AG04449 (cell line): ENCODE measurements at regions not wholly inside any gene's neighbourhood (a gene's known extent, or its start where the extent isn't known, plus 50 kb on each side); places are given as distances from the start of the nearest gene placed in this dataset.

Source experiments
- CTCF ChIA-PET: fragments of 350-600 bp; formaldehyde crosslinking; extraction: SDS; loops from one replicate; lab custom pipeline; 2021; ENCODE audit warnings: antibody characterized with exemption; lab: Yijun Ruan, JAX
- POLR2A ChIA-PET: fragments of 400-600, 350-600 bp; formaldehyde crosslinking; extraction: SDS; loops from one replicate; lab custom pipeline; 2020; ENCODE audit warnings: antibody characterized with exemption, inconsistent platforms; lab: Yijun Ruan, JAX
- DNase-seq: peaks from one replicate; pipeline ENCODE4 v3.0.0-alpha.2; 2010; ENCODE audit warnings: low read depth, low spot score
- H3K4me3 ChIP-seq: 2 replicates; pipeline ENCODE4 v1.5.1; 2011; ENCODE audit warnings: low read depth, mild to moderate bottlenecking, control low read depth, low read length
- CTCF ChIP-seq: IDR thresholded peaks from one replicate; pipeline ENCODE4 v1.5.1; 2011; ENCODE audit warnings: mild to moderate bottlenecking, moderate library complexity, low read length, control low read depth, inconsistent platforms; ENCODE audit not compliant: insufficient read depth; ENCODE audit errors: missing control alignments

- ChIA-PET CTCF (no interaction called here), POLR2A (no interaction called here)
- DNase-seq, result no peak
- H3K4me3 ChIP-seq, result no peak overlapping the region
- TF ChIP-seq CTCF, result no peak
These were observed 614.7 kb downstream of the TLR4 start for GRCh38 chr9:118318770-118319431.

- no peak overlapping the region for H3K4me3 ChIP-seq
- CTCF ChIA-PET, result no interaction called here
- TF ChIP-seq CTCF, result no peak
- DNase-seq, result no peak
- POLR2A ChIA-PET, result no interaction called here
These were observed 617.6 kb downstream of the TLR4 start for GRCh38 chr9:118321788-118322187.

GRCh38 chr9:118324706-118325105 is 620.5 kb downstream of the TLR4 start:
- H3K4me3 ChIP-seq, result no peak overlapping the region
- POLR2A ChIA-PET, result no interaction called here
- TF ChIP-seq CTCF, result no peak
- CTCF ChIA-PET, result no interaction called here
- no peak for DNase-seq

- DNase-seq, result no peak
- H3K4me3 ChIP-seq, result no peak overlapping the region
- no peak for TF ChIP-seq CTCF
- CTCF ChIA-PET, result no interaction called here
- POLR2A ChIA-PET, result no interaction called here
These were observed 621.6 kb downstream of the TLR4 start for GRCh38 chr9:118325757-118326156.

- no peak for TF ChIP-seq CTCF
- no peak overlapping the region for H3K4me3 ChIP-seq
- CTCF ChIA-PET, result no interaction called here
- POLR2A ChIA-PET, result no interaction called here
- no peak for DNase-seq
These were observed 622.1 kb downstream of the TLR4 start for GRCh38 chr9:118326326-118326725.

- ChIA-PET POLR2A (no interaction called here), CTCF (no interaction called here)
- DNase-seq, result no peak
- H3K4me3 ChIP-seq, result no peak overlapping the region
- TF ChIP-seq CTCF, result no peak
These were observed 626.2 kb downstream of the TLR4 start for GRCh38 chr9:118330191-118330986.
